Activated CD8-positive, alpha-beta memory T cell treated with anti-CD3 and anti-CD28 coated beads for 1 hour (primary cell): ENCODE measurements at regions not wholly inside any gene's neighbourhood (a gene's known extent, or its start where the extent isn't known, plus 50 kb on each side); places are given as distances from the start of the nearest gene placed in this dataset.
"Not testable (repeated sequence)": the region's sequence is repeated elsewhere in the genome, so short reads cannot be mapped to it uniquely, and the experiment has no call there.

Source experiments
- DNase-seq, 2 donors: peaks; one replicate each; pipeline ENCODE4 v3.0.0-alpha.2; 2020; ENCODE audit warnings: low read depth in 1 of 2; ENCODE audit errors: extremely low read depth in 1 of 2

GRCh38 chr19:33866696-33867095, 70.0 kb downstream of the KCTD15 start:
- no peak for DNase-seq

DNA sequence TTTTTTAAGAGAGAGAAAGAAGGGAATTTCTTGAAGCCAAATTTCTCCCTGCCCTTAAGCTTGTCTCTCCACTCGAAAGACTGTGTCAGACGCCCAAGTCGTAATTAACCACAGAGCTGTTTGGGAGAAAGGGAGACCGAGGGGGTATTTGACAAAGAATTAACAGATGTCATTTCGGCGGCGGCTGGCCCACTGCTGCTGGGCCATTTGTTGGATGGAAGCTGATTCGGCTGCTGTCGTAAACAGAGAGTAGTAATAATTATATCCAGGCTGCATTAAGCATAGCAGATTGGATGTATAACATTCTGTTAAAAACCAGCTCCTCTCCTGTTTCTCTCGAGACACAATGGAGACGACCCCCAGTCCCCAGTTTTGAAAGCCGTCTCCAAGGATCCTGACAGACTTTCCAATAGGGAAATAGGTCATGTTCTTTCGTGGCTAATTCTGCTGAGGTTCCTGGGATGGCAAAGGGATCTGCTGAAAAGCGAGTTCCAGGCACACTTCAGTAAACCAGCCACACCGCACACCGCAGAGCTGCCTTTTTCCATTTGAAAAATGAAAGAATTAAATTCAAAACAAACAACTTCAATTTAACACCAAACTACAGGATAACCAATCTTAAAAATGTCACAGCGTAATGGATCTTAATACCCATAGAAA, 71.5 kb downstream of the KCTD15 start:
- DNase-seq = no peak

DNA sequence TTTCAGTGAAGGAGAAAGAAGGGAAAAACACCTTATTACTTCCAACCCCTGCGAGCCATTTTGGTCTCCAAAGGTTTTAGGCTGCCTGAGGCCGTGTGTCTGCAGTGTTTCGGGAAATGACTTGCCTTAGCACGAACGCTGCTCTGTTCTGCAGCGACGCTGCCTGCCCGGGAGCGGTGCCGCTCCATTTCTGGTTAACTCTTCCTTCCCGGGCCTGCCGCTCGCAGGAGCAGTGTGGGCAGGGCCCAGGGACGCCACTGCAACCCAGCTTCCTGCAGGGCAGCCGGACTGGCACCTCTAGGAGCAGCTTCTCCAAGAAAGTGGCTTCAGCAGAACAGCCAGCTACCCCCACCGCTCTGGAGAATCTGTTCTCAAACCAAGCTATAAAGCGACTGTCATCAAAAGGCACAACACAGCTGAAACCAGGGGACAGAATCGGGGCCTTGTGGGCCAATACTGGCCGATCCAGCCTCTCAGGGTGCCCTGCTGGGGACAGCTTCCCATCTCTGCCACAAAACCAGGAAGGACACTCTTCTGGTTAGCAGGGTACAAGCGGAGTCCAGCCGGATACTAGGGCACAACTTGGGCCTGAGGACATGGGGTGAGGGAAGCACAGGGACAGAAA, 72.2 kb downstream of the KCTD15 start:
- DNase-seq = no peak

GRCh38 chr19:33870298-33870932, 73.7 kb downstream of the KCTD15 start:
- not testable (repeated sequence) for DNase-seq

DNA sequence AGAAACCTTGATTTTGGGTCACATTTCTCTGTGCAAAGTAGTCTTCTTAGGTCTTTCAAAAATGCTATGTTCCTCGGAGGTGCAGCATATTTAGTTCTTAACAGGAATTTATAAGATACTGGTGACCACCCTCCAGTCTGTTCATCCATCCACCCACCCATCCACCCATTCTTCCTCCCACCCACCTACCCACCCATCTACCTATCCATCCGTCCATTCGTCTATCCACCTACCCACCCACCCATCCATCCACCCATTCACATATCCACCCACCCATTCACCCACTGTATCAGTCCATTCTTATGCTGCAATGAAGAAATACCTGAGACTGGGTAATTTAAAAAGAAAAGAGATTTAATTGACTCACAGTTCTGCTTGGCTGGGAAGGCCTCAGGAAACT, 74.9 kb downstream of the KCTD15 start:
- DNase-seq = no peak

DNA sequence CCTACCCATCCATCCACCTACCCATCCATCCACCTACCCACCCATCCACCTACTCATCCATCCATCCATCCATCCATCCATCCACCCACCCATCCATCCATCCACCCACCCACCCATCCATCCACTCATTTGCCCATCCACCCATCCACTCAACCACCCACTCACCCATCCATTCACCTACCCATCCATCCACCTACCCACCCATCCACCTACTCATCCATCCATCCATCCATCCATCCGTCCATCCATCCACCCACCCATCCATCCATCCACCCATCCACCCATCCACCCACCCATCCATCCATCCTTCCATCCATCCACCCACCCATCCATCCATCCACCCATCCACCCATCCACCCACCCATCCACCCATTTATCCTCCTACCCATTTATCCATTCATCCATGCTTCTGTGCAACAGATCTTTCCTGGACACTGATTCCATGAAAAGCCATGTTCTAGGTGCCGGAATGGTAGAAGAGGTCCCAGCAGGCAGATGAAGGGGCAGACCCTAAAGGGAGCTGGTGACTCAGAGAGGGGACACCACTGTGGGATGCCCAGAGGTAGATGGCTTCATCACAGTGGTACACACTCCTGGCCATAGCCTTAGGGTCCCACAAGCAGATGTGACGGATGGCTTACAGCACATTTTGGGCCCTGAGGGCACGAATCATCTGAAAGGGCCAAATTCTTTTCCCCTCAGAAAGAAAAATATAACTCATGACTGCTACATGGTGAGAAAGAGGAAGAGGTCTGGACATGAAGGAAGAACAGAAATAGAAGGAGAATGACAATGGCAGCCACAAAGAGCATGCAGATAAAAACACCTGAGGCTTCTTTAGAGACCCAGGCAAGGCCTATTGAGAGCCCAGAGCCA, 76.0 kb downstream of the KCTD15 start:
- DNase-seq = no peak

GRCh38 chr19:33875071-33875470, 78.4 kb downstream of the KCTD15 start:
- no peak for DNase-seq

- no peak for DNase-seq
These were observed 79.5 kb downstream of the KCTD15 start for GRCh38 chr19:33876192-33876591.

DNA sequence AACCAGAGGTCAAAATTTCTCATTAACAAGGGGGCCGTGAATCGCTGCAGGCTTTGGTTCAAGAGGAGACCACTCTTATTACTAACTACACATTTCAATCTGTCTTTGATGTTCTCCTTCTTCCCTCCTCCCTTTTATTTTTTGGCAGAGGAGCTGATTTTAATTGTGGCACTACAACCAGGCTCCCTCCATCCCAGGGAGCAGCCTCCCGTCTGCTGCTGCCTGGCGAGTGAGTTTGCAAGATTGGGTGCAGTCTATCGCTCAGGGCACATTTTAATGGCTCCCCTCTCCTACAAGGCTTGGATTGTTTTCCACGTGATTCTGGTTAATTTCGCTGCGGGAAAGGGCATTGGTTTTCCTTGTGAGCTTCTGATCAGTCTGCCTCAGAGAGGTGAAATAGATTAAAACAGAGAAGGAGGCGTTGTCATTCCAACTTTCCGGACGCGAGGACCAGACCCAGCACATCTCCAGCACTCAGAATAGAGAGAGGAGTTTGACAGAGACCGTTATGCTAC, 81.4 kb downstream of the KCTD15 start:
- DNase-seq = no peak

DNA sequence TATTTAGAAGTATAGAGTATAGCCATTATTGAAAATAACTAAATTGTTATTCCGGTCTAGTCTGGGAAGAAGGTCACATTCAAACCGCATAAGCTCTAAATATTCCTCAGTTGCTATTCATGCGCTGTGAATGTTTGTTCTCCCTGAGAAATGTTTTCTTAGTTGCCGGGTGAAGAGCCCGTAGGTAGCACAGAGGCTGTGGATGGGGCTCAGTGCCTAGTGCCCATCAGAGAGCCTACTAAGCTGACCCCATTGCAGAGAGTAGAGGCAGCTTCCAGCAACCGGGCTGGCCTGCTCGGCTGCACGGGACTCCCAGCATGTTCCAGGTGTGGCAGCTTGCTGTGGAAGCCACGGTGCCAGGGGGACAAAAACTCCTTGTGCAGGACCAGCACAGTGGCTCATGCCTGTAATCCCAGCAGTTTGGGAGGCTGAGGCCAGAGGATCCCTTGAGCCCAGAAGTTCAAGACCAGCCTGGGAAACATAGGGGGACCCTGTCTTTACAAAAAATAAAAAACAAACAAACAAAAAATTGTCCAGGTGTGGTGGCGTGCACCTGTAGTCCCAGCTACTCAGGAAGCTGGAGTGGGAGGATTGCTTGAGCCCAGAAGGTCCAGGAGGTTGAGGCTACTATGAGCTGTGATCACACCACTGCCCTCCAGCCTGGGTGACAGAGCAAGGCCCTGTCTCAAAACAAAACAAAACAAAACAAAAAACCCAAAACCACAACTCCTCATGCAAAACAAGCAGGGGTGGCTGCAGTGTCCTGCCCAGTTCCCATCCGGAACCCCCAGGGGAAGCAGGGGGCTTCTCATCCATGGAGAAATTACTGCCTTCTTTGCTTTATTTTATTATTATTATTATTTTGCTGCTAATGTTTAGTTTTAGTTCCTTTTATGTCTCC, 82.5 kb downstream of the KCTD15 start:
- DNase-seq = no peak

GRCh38 chr19:33879818-33880575, 83.3 kb downstream of the KCTD15 start:
- no peak for DNase-seq

DNA sequence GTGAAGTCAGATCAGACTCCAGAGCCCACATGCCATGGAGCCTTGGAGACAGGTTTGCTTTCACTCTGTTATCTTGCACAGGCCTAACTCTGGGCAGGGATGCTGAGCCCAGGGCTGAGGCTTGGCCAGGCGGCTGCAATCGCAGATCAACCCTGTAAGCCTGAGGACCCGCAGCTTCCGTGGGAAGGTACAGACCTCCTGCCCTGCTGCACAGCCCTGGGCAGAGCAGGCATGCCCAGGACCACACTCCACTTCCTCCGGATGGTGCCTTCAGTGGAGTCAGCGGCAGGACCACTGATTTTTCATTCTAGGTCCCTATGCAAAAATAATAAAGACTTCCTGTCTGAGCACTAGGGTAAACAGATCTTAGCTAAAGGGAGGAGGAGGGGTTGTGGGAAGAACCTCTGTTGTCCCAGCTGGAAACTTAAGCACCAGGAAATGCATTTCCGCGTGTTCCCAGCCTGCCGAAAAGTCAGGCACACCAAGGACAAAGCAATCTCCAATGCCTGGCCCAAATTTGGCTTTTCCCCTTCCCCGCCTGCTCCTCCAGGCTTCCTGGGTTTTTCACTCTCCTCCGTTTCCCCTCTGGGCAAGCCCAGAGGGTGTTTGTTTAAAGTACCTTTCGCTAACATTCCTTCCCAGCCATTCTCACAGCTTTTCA, 87.3 kb downstream of the KCTD15 start:
- no peak for DNase-seq

DNA sequence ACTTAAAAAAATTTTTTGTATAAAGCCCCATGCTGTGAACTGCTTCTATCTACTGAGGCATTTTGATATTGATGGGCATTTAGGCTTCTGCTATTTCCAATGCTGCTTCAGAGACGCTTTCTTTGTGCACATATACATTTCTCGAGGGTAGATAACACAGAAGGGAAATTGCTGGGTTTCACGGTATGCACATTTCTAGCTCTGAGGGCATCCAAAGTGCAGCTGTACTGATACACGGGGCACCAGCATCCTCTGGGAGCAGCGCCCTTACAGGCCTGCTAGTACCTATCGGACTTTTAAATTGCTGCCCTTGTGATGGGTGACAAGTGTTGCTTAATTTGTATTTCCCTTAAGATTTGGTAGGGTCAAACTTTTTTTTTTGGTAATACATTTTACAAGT, 88.6 kb downstream of the KCTD15 start:
- no peak for DNase-seq

DNA sequence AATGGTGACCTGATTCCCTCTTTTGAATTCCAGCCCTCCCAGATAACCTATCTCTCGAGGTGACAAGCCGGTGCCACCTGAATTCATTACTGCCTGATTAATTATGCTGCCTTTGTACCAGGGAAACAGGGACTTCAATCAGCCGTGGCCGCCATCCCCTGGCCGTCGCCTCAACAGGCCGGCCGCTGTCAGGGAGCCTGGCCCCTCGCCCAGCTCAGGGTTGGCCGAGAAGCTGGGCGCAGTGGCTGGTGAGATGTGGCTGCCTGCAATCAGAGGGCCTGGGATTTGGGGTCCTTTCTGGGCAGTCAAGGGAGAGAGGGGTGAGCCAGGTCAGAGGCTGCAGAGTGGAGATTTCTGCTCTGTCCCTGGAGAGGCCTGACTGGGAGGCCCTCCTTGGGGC, 91.2 kb downstream of the KCTD15 start:
- no peak for DNase-seq

- no peak for DNase-seq
These were observed 92.0 kb downstream of the KCTD15 start for GRCh38 chr19:33888665-33889064.

DNA sequence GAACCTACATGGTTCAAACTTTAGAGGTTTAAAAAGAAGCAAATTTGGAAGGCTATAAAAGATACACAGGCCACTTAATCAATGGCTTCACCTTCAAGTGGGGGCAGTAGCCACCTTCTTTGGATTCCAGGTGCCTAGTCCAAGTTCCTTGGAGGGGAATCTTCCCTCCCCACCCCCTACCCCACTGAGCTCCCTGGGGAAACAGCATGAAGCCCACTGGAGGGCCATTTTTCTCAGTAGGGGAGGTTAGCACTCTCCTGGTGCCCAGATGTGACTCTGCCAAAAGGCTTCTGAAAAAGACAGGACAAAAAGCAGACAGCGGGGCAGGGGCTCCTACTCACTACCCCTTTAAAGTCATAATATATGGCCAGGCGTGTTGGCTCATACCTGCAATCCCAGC, 93.9 kb downstream of the KCTD15 start:
- DNase-seq = no peak

DNA sequence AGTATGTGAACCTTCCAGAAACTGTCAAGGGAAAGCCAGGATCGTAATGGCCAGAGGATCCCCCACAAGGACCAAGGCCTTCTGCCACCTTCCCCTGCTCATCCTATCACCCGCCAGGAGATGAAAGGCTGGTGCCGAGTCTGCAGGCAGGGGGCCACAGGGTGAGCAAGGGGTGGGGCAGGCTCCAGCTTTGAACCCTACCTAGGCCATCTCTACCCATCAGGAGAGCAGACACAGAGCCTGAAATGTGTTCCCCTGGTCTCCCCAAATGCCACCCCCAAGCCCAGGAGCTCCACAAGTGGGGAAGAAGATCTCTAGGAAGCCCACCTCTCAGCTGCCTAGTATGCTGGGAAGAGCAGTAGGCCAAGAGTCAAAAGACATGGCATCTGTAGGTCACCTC, 95.1 kb downstream of the KCTD15 start:
- no peak for DNase-seq

- DNase-seq = no peak
These were observed 98.1 kb downstream of the KCTD15 start for GRCh38 chr19:33894787-33895186.

- DNase-seq = no peak
These were observed 98.7 kb downstream of the KCTD15 start for GRCh38 chr19:33895366-33895765.
